HCT116 (cell line): ENCODE measurements at regions not wholly inside any gene's neighbourhood (a gene's known extent, or its start where the extent isn't known, plus 50 kb on each side); places are given as distances from the start of the nearest gene placed in this dataset.

ENCODE experiments used
- ATAC-seq: fragments of 200-7000 bp; cut with Tn5 transposase; 2 replicates; pipeline ENCODE4 v1.9.1; 2020; ENCODE audit warnings: mild to moderate bottlenecking, moderate library complexity
- BruUV-seq: library from RNA; stranded (reverse); fragments of 400-500 nt; replicated peaks from 2 replicates; lab custom pipeline; 2021; lab: Mats Ljungman, UMichigan
- CTCF ChIA-PET: fragments of 300-600 bp; sonication (Branson Sonifier 250); formaldehyde crosslinking; loops from one replicate; lab custom pipeline; 2021; ENCODE audit warnings: antibody characterized with exemption; lab: Charles Lee
- POLR2A ChIA-PET: fragments of 300-600, 350-600 bp; sonication (Branson Sonifier 250); formaldehyde crosslinking; loops from one replicate; lab custom pipeline; 2021; ENCODE audit warnings: antibody characterized with exemption; lab: Charles Lee
- RAD21 ChIA-PET, 2 experiments: fragments of 300-600 bp; sonication (Branson Sonifier 250); formaldehyde crosslinking; loops; one replicate each; lab custom pipeline; 2023; ENCODE audit warnings: low total read pairs in 2 of 2; ENCODE audit not compliant: uncharacterized antibody in 2 of 2, unreplicated experiment in 2 of 2, low non-redundant PET in 1 of 2; lab: Charles Lee
- DNase-seq: peaks from one replicate; pipeline ENCODE4 v3.0.0-alpha.2; 2010; ENCODE audit warnings: low read depth, low spot score
- H2AFZ ChIP-seq: fragments of 200-600 bp; shearing (Covaris generic), sonication (generic); 2 replicates; pipeline ENCODE4 v1.6.1; 2017; ENCODE audit warnings: low read depth, mixed run types, mixed read lengths, antibody characterized with exemption, low read length; ENCODE audit not compliant: poor library complexity, severe bottlenecking
- H3K27ac ChIP-seq: 2 replicates; pipeline ENCODE4 v1.5.1; 2012; ENCODE audit warnings: low read depth, low read length
- H3K27me3 ChIP-seq: fragments of 200-600 bp; sonication (generic); 2 replicates; pipeline ENCODE4 v1.6.1; 2016; ENCODE audit warnings: mixed run types, low read length, mixed read lengths; ENCODE audit not compliant: insufficient read depth
- H3K36me3 ChIP-seq, 2 experiments: fragments of 200-500 bp in 1 of 2; fragments of 200-600 bp in 1 of 2; sonication (Bioruptor generic) in 1 of 2; sonication (generic) in 1 of 2; 2 replicates each; pipeline versions ENCODE4 v1.5.1 to v1.6.1; 2014 to 2016; ENCODE audit warnings: low read length in 2 of 2, inconsistent platforms in 1 of 2, mixed read lengths in 1 of 2, mixed run types in 1 of 2; ENCODE audit not compliant: insufficient read depth in 2 of 2, control insufficient read depth in 1 of 2
- H3K4me1 ChIP-seq, 2 experiments: fragments of 200-600 bp in 1 of 2; sonication (generic) in 1 of 2; 2 replicates each; pipeline versions ENCODE4 v1.5.1 to v1.6.1; 2012 to 2017; ENCODE audit warnings: low read length in 2 of 2, inconsistent platforms in 1 of 2, mild to moderate bottlenecking in 1 of 2, mixed read lengths in 1 of 2, mixed run types in 1 of 2, moderate library complexity in 1 of 2; ENCODE audit not compliant: insufficient read depth in 2 of 2, control insufficient read depth in 1 of 2
- H3K4me2 ChIP-seq: fragments of 200-600 bp; sonication (generic); 2 replicates; pipeline ENCODE4 v1.6.1; 2017; ENCODE audit warnings: mixed run types, low read length, mixed read lengths
- H3K4me3 ChIP-seq, 2 experiments: fragments of 200-600 bp in 1 of 2; sonication (generic) in 1 of 2; replicated peaks in 1 of 2; 2 replicates each; pipeline ENCODE4 v1.5.1; 2011 to 2016; ENCODE audit warnings: low read length in 2 of 2, control low read depth in 1 of 2, low read depth in 1 of 2, mild to moderate bottlenecking in 1 of 2, mixed read lengths in 1 of 2, mixed run types in 1 of 2
- H3K79me2 ChIP-seq: fragments of 200-600 bp; sonication (generic); 2 replicates; pipeline ENCODE4 v1.6.1; 2017; ENCODE audit warnings: mild to moderate bottlenecking, mixed run types, low read length, moderate library complexity, mixed read lengths; ENCODE audit not compliant: insufficient read depth
- H3K9ac ChIP-seq: fragments of 200-600 bp; sonication (generic); 2 replicates; pipeline ENCODE4 v1.6.1; 2016; ENCODE audit warnings: low read length, mixed read lengths
- H3K9me2 ChIP-seq: fragments of 200-600 bp; sonication (generic), shearing (Covaris generic); 2 replicates; pipeline ENCODE4 v1.6.1; 2017; ENCODE audit warnings: mixed run types, mild to moderate bottlenecking, moderate library complexity; ENCODE audit not compliant: insufficient read depth
- H3K9me3 ChIP-seq, 2 experiments: fragments of 200-500 bp in 1 of 2; fragments of 200-600 bp in 1 of 2; sonication (Bioruptor generic) in 1 of 2; sonication (generic) in 1 of 2; 2 replicates each; pipeline ENCODE4 v1.6.1; 2014 to 2017; ENCODE audit warnings: low read length in 2 of 2, mixed read lengths in 2 of 2, inconsistent platforms in 1 of 2, low read depth in 1 of 2, mild to moderate bottlenecking in 1 of 2, mixed run types in 1 of 2, moderate library complexity in 1 of 2; ENCODE audit not compliant: control insufficient read depth in 1 of 2, insufficient read depth in 1 of 2
- H4K20me1 ChIP-seq: fragments of 200-600 bp; sonication (generic), shearing (Covaris generic); 2 replicates; pipeline ENCODE4 v1.6.1; 2017; ENCODE audit warnings: mixed run types, mild to moderate bottlenecking, moderate library complexity; ENCODE audit not compliant: insufficient read depth
- CBX3 ChIP-seq: IDR thresholded peaks from 2 replicates; pipeline ENCODE4 v1.6.1; 2012; ENCODE audit warnings: low read depth
- CEBPB ChIP-seq: IDR thresholded peaks from 2 replicates; pipeline ENCODE4 v1.6.1; 2012; ENCODE audit warnings: low read depth
- EGR1 ChIP-seq: IDR thresholded peaks from 2 replicates; pipeline ENCODE4 v1.6.1; 2012; ENCODE audit warnings: low read depth
- ELF1 ChIP-seq: IDR thresholded peaks from 2 replicates; pipeline ENCODE4 v1.6.1; 2012; ENCODE audit warnings: low read depth, borderline replicate concordance
- EZH2 ChIP-seq: fragments of 200-600 bp; sonication (generic); IDR thresholded peaks from 2 replicates; pipeline ENCODE4 v1.6.1; 2017; ENCODE audit warnings: antibody characterized with exemption, mixed run types
- FOSL1 ChIP-seq: IDR thresholded peaks from 2 replicates; pipeline ENCODE4 v1.6.1; 2012; ENCODE audit warnings: low read depth
- POLR2A ChIP-seq: IDR thresholded peaks from 2 replicates; pipeline ENCODE4 v1.7.0; 2011; ENCODE audit warnings: borderline replicate concordance; ENCODE audit not compliant: insufficient read depth, insufficient read length; ENCODE audit errors: extremely low read depth
- POLR2AphosphoS5 ChIP-seq: IDR thresholded peaks from 2 replicates; pipeline ENCODE4 v1.6.1; 2011; ENCODE audit warnings: mild to moderate bottlenecking, low read depth, low read length, moderate library complexity
- SIN3A ChIP-seq: IDR thresholded peaks from 2 replicates; pipeline ENCODE4 v1.6.1; 2012; ENCODE audit warnings: low read depth
- TCF7L2 ChIP-seq: IDR thresholded peaks from 2 replicates; pipeline ENCODE4 v1.7.0; 2011; ENCODE audit warnings: borderline replicate concordance, inconsistent platforms; ENCODE audit not compliant: insufficient read depth, insufficient read length; ENCODE audit errors: extremely low read depth
- YY1 ChIP-seq: IDR thresholded peaks from 2 replicates; pipeline ENCODE4 v1.6.1; 2011; ENCODE audit warnings: low read length, low read depth, moderate library complexity, mild to moderate bottlenecking; ENCODE audit not compliant: insufficient replicate concordance; ENCODE audit errors: extremely low read depth
- ZFX ChIP-seq: fragments of 450-650 bp; IDR thresholded peaks from 2 replicates; pipeline ENCODE4 v1.6.1; 2017
- intact Hi-C: fragments of 100-400 bp; cut with micrococcal nuclease; formaldehyde crosslinking; loops from 2 replicates; pipeline ENCODE4 v1.10.0; 2022
- TF ChIP-seq, protein P1 (sequence below): IDR thresholded peaks from 2 replicates; pipeline ENCODE4 v1.6.1; 2012
- TF ChIP-seq, protein P2 (sequence below): IDR thresholded peaks from 2 replicates; pipeline ENCODE4 v1.6.1; 2012; ENCODE audit warnings: low read depth
- TF ChIP-seq, protein P3 (sequence below): IDR thresholded peaks from 2 replicates; pipeline ENCODE4 v1.6.1; 2011; ENCODE audit warnings: mild to moderate bottlenecking, low read length, moderate library complexity; ENCODE audit not compliant: insufficient replicate concordance; ENCODE audit errors: extremely low read depth

DNA sequence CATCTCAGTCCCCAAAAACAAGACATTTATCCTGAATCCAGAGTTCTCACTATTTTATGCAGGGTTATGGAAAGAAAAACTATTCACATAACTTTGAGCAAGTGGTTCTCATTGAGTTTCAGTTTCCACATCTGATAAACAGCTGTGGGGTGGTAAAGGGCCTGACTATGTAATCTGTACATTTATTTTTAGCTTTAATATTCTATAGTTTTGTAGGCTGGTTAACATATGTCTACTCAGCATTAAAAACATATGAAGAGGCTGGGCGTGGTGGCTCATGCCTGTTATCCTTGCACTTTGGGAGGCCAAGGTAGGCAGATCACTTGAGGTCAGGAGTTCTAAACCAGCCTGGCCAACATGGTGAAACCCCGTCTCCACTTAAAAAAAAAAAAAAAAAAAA, 301.5 kb upstream of the CCNG1 start:
- H3K36me3 ChIP-seq = no peaks in the 10 kb centered on the region
- POLR2A ChIA-PET = no interaction called here
- H3K9ac ChIP-seq = no peak overlapping the region
- TF ChIP-seq CBX3 (no peak), ZFX (no peak), POLR2AphosphoS5 (no peak), SIN3A (no peak), TCF7L2 (no peak)
- TF ChIP-seq, protein P1, sequence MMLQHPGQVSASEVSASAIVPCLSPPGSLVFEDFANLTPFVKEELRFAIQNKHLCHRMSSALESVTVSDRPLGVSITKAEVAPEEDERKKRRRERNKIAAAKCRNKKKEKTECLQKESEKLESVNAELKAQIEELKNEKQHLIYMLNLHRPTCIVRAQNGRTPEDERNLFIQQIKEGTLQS = no peak
- TF ChIP-seq, protein P2, sequence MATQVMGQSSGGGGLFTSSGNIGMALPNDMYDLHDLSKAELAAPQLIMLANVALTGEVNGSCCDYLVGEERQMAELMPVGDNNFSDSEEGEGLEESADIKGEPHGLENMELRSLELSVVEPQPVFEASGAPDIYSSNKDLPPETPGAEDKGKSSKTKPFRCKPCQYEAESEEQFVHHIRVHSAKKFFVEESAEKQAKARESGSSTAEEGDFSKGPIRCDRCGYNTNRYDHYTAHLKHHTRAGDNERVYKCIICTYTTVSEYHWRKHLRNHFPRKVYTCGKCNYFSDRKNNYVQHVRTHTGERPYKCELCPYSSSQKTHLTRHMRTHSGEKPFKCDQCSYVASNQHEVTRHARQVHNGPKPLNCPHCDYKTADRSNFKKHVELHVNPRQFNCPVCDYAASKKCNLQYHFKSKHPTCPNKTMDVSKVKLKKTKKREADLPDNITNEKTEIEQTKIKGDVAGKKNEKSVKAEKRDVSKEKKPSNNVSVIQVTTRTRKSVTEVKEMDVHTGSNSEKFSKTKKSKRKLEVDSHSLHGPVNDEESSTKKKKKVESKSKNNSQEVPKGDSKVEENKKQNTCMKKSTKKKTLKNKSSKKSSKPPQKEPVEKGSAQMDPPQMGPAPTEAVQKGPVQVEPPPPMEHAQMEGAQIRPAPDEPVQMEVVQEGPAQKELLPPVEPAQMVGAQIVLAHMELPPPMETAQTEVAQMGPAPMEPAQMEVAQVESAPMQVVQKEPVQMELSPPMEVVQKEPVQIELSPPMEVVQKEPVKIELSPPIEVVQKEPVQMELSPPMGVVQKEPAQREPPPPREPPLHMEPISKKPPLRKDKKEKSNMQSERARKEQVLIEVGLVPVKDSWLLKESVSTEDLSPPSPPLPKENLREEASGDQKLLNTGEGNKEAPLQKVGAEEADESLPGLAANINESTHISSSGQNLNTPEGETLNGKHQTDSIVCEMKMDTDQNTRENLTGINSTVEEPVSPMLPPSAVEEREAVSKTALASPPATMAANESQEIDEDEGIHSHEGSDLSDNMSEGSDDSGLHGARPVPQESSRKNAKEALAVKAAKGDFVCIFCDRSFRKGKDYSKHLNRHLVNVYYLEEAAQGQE = no peak
- RAD21 ChIA-PET = no interaction called here
- no peaks in the 10 kb centered on the region for H3K4me1 ChIP-seq
- H2AFZ ChIP-seq = no peak overlapping the region
- CTCF ChIA-PET = no interaction called here
- no peak for DNase-seq
- no peaks in the 10 kb centered on the region for H3K9me2 ChIP-seq
- H3K4me2 ChIP-seq = no peak overlapping the region
- no peak overlapping the region for H3K27ac ChIP-seq
- no peak for ATAC-seq
- no peaks in the 10 kb centered on the region for H3K9me3 ChIP-seq
- no peaks in the 10 kb centered on the region for H3K27me3 ChIP-seq
- no TSS peak for BruUV-seq
- no peaks in the 10 kb centered on the region for H3K79me2 ChIP-seq
- H4K20me1 ChIP-seq = no peaks in the 10 kb centered on the region; the same call in 1 of the 2 replicates
- intact Hi-C loops = no loop called here
- H3K4me3 ChIP-seq = no peak overlapping the region

DNA sequence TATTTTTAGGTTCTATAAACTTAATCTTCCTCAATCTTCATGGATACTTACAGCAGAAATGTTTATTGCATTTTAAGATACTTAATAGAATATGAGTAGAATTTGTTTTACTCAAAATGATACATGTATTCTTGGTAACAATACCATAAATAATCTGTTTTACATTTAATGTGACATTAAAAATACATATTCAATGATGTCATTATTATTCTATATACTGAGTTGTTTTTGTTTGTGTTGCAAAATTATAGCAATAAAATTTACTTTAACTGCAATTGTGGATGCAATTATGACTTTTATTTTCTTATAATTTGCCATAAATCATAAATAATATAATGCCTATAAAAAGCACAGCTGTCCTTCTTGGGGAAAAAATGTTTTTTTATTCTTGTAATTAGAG, 275.9 kb upstream of the CCNG1 start:
- ChIA-PET POLR2A (no interaction called here), CTCF (no interaction called here), RAD21 (no interaction called here)
- no TSS peak for BruUV-seq
- DNase-seq (no peak), ATAC-seq (no peak)
- Histone ChIP-seq H2AFZ (no peak overlapping the region), H3K27ac (no peak overlapping the region), H3K27me3 (no peaks in the 10 kb centered on the region), H3K79me2 (no peaks in the 10 kb centered on the region), H3K4me3 (no peak overlapping the region), H4K20me1 (no peaks in the 10 kb centered on the region), H3K36me3 (no peaks in the 10 kb centered on the region), H3K9me3 (no peaks in the 10 kb centered on the region), H3K4me1 (no peaks in the 10 kb centered on the region), H3K9me2 (no peaks in the 10 kb centered on the region), H3K4me2 (no peak overlapping the region), H3K9ac (no peak overlapping the region)
- intact Hi-C loops = no loop called here
- TF ChIP-seq ELF1 = no peak
- TF ChIP-seq FOSL1 = no peak
- TF ChIP-seq YY1 = no peak
- TF ChIP-seq, protein P3, sequence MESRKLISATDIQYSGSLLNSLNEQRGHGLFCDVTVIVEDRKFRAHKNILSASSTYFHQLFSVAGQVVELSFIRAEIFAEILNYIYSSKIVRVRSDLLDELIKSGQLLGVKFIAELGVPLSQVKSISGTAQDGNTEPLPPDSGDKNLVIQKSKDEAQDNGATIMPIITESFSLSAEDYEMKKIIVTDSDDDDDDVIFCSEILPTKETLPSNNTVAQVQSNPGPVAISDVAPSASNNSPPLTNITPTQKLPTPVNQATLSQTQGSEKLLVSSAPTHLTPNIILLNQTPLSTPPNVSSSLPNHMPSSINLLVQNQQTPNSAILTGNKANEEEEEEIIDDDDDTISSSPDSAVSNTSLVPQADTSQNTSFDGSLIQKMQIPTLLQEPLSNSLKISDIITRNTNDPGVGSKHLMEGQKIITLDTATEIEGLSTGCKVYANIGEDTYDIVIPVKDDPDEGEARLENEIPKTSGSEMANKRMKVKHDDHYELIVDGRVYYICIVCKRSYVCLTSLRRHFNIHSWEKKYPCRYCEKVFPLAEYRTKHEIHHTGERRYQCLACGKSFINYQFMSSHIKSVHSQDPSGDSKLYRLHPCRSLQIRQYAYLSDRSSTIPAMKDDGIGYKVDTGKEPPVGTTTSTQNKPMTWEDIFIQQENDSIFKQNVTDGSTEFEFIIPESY = no peak
- no peak for TF ChIP-seq POLR2AphosphoS5
- no peak for TF ChIP-seq EZH2
- TF ChIP-seq ZFX = no peak
- TF ChIP-seq POLR2A = no peak
- TF ChIP-seq CEBPB = no peak
- no peak for TF ChIP-seq EGR1
